ENCODE measurements at regions not wholly inside any gene's neighbourhood (a gene's known extent, or its start where the extent isn't known, plus 50 kb on each side); places are given as distances from the start of the nearest gene placed in this dataset.

DNA sequence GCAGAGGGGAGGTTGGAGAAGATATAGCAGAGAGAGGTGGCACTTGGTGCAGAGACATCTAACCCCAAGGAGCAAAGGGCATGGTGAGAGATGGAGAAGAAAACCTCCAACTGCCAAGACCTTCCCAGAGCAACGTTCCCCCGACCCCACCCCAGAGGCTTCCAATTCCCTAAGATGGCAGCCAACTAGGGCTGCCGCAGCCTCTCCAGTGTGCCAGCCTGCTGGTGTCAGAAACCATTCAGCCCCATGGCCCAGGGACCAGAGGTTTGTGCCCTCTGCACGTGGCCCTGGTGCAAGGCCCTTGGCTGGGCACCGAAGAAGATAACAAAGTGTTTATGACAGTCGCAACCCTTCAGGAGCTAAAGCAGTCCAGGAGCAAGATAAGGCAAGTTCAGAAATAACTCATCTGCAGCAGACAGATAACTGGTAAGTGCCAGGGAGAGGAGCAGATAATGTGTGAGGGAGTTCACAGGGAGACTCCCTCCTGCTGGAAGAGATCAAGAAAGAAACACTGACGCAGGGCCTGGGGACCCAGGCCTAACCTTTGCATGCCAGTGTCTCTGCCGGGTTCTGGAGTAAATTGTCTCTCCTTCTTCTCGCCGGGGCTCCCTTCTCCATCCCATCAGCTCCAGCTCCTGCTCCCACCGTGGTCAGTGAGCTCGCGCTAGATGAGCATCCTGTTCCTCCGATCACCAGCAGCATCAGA lies 66.1 kb upstream of the ID2 start:
- no peaks in the 10 kb centered on the region for H3K9me1 ChIP-seq (ENCODE audit: control insufficient read depth, insufficient read depth, low read length)
- 0% methylated on average over 13 of the region's 14 CpGs for WGBS (ENCODE audit: insufficient coverage, low coverage, missing lambda C conversion rate)
- FAIRE-seq: peak; percentile 96
- TF ChIP-seq, protein P1, sequence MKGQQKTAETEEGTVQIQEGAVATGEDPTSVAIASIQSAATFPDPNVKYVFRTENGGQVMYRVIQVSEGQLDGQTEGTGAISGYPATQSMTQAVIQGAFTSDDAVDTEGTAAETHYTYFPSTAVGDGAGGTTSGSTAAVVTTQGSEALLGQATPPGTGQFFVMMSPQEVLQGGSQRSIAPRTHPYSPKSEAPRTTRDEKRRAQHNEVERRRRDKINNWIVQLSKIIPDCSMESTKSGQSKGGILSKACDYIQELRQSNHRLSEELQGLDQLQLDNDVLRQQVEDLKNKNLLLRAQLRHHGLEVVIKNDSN (CRISPR knock-in tag; IDR thresholded peaks at IDR 0.05): peak; percentile 28; the same call in 1 of the 2 replicates
- TF ChIP-seq NKRF (IDR thresholded peaks at IDR 0.05; ENCODE audit: borderline replicate concordance) (no peak), ZNF589 (CRISPR knock-in tag; IDR thresholded peaks at IDR 0.05; ENCODE audit: low read depth) (peak; percentile 91), TAL1 (IDR thresholded peaks at IDR 0.05) (peak; percentile 97), CC2D1A (IDR thresholded peaks at IDR 0.05) (peak; percentile 87), DIDO1 (tag; IDR thresholded peaks at IDR 0.05; ENCODE audit: low read depth) (0 out of 2 replicates have a peak, but pooled peaks have one; percentile 70), MEF2D (tag; conservative IDR thresholded peaks at IDR 0.05; ENCODE audit: low read depth) (peak; percentile 99), RCOR1 (IDR thresholded peaks at IDR 0.05; ENCODE audit: borderline replicate concordance in 1 of 2, low read depth in 2 of 2, low read length in 2 of 2) (peak in 1 of 2 experiments; percentile 96; a peak in 3 of 4 replicates), ZEB2 (IDR thresholded peaks at IDR 0.05) (peak; percentile 81; the same call in 1 of the 2 replicates), CTBP1 (IDR thresholded peaks at IDR 0.05; ENCODE audit: borderline replicate concordance) (peak; percentile 98), MTA3 (IDR thresholded peaks at IDR 0.05; ENCODE audit: borderline replicate concordance) (peak; percentile 93), PHTF2 (CRISPR knock-in tag; IDR thresholded peaks at IDR 0.05) (no peak), DPF2 (IDR thresholded peaks at IDR 0.05) (peak; percentile 97)

More for the DNA sequence above, 66.1 kb upstream of the ID2 start:
- H3K79me2 ChIP-seq (ENCODE audit: control insufficient read depth, insufficient read depth, low read length): no peaks in the 10 kb centered on the region
- peaks cover 6% of the 10 kb centered on the region for H3K9me3 ChIP-seq (replicated peaks; ENCODE audit: control insufficient read depth, insufficient read depth, low read depth, low read length)
- no peak overlapping the region; a peak in 1 of 4 replicates for H3K9ac ChIP-seq (ENCODE audit: insufficient read depth in 1 of 2, low read depth in 2 of 2, low read length in 2 of 2)
- peaks cover 18% of the 10 kb centered on the region in 2 experiments for H3K4me1 ChIP-seq (replicated peaks in 1 of 2; ENCODE audit: control insufficient read depth in 2 of 2, insufficient read depth in 2 of 2, low read length in 2 of 2)
- intact Hi-C loops (cut with micrococcal nuclease): no loop called here
- in situ Hi-C loops (cut with MboI): no loop called here
- H3K27ac ChIP-seq (ENCODE audit: extremely low read depth, low read depth, low read length): no peak overlapping the region; the same call in 2 of the 3 replicates
- 0 out of 2 replicates have a peak, but pooled peaks cover 5% of the 10 kb centered on the region for H4K20me1 ChIP-seq (replicated peaks; ENCODE audit: control insufficient read depth, insufficient read depth, low read length)
- no peak overlapping the region for H3K4me3 ChIP-seq
- ChIA-PET POLR2A (interaction anchor here (0.6 to 2.0 kb wide), 9 partner anchors 8 to 1289 kb away, joined by 3 to 6 read pairs (median 3); no protein-coding TSS in a partner anchor), CTCF (ENCODE audit: low intra/inter-chr PET ratio) (no interaction called here)
- peaks cover 0 to 59% of the 10 kb centered on the region in 2 experiments; a peak in 3 of 5 replicates for H3K27me3 ChIP-seq (ENCODE audit: control insufficient read depth in 2 of 2, insufficient read depth in 2 of 2, low read length in 2 of 2)
- peak; percentile 87 for ATAC-seq
- no TSS peak for BruUV-seq (replicated peaks)
- no peak overlapping the region for H2AFZ ChIP-seq (ENCODE audit: low read depth, low read length)
- no peaks in the 10 kb centered on the region for H3K36me3 ChIP-seq (ENCODE audit: control insufficient read depth, insufficient read depth, low read length)
- peak; percentile 61 to 89 (median 74) for DNase-seq (ENCODE audit: extremely low read depth in 1 of 4, low spot score in 3 of 4)
- peak overlapping the region; percentile 68 for H3K4me2 ChIP-seq (ENCODE audit: insufficient read depth, low read length)

Data from K562 (cell line).